ENCODE measurements at regions not wholly inside any gene's neighbourhood (a gene's known extent, or its start where the extent isn't known, plus 50 kb on each side); places are given as distances from the start of the nearest gene placed in this dataset.

GRCh38 chr19:32150605-32151004 lies 194.8 kb upstream of the ZNF507 start:
- no peak for TF ChIP-seq CTCF (IDR thresholded peaks at IDR 0.05)
- TF ChIP-seq POLR2A (IDR thresholded peaks at IDR 0.05): no peak
- TF ChIP-seq POLR2AphosphoS5 (IDR thresholded peaks at IDR 0.05): no peak
